ENCODE measurements at regions not wholly inside any gene's neighbourhood (a gene's known extent, or its start where the extent isn't known, plus 50 kb on each side); places are given as distances from the start of the nearest gene placed in this dataset.

DNA sequence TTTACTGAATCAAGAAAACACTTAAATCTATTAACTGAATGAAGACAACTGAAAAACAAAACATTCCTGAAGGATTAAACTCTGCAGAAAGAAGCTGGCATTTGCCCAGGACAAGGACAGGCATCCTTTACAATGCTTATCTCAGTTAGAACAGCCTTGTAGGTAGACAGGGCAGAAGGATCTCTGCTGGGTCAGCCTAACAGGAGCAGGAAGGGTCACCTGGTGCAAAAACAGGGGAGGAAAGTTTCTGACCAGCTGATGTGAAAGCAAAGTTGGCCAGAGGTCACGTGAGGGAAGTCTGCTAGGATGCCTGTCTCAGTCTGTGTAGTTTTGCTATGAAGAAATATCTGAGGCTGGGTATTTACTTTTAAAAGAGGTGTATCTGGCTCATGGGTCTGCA, 348.6 kb downstream of the ANAPC1 start:
- TF ChIP-seq, protein P1, sequence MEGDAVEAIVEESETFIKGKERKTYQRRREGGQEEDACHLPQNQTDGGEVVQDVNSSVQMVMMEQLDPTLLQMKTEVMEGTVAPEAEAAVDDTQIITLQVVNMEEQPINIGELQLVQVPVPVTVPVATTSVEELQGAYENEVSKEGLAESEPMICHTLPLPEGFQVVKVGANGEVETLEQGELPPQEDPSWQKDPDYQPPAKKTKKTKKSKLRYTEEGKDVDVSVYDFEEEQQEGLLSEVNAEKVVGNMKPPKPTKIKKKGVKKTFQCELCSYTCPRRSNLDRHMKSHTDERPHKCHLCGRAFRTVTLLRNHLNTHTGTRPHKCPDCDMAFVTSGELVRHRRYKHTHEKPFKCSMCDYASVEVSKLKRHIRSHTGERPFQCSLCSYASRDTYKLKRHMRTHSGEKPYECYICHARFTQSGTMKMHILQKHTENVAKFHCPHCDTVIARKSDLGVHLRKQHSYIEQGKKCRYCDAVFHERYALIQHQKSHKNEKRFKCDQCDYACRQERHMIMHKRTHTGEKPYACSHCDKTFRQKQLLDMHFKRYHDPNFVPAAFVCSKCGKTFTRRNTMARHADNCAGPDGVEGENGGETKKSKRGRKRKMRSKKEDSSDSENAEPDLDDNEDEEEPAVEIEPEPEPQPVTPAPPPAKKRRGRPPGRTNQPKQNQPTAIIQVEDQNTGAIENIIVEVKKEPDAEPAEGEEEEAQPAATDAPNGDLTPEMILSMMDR (IDR thresholded peaks at IDR 0.05): no peak
- no peak for TF ChIP-seq EZH2 (IDR thresholded peaks at IDR 0.05; ENCODE audit: borderline replicate concordance, insufficient read depth, low read depth, low read length, poor library complexity, severe bottlenecking)
